Esophagus squamous epithelium (tissue), 5 donors: ENCODE measurements at regions not wholly inside any gene's neighbourhood (a gene's known extent, or its start where the extent isn't known, plus 50 kb on each side); places are given as distances from the start of the nearest gene placed in this dataset.

Experiments used
- DNase-seq: peaks from one replicate; lab custom pipeline; 2025; lab: John Stamatoyannopoulos, UW
- H3K27ac ChIP-seq, 4 donors: fragments of 200-600 bp; sonication (generic); one replicate each; pipeline ENCODE4 v1.5.1; 2016 to 2019; ENCODE audit warnings: mild to moderate bottlenecking in 1 of 4
- H3K27me3 ChIP-seq, 4 donors: fragments of 200-600 bp; sonication (generic); 1 replicate in 3 of 4; 2 replicates in 1 of 4; pipeline versions ENCODE4 v1.5.1 to v1.6.0; 2017 to 2021; ENCODE audit warnings: antibody characterized with exemption in 1 of 4
- H3K36me3 ChIP-seq, 3 donors: fragments of 200-600 bp; sonication (generic); one replicate each; pipeline ENCODE4 v1.5.1; 2016 to 2019
- H3K4me1 ChIP-seq, 3 donors: fragments of 200-600 bp; sonication (generic); one replicate each; pipeline ENCODE4 v1.5.1; 2017 to 2019
- H3K4me3 ChIP-seq, 4 donors: fragments of 200-600 bp; sonication (generic); 1 replicate in 3 of 4; 2 replicates in 1 of 4; pipeline ENCODE4 v1.5.1; 2016 to 2019; ENCODE audit warnings: mild to moderate bottlenecking in 2 of 4, moderate library complexity in 1 of 4
- H3K9me3 ChIP-seq, 3 donors: fragments of 200-600 bp; sonication (generic); one replicate each; pipeline ENCODE4 v1.5.1; 2016 to 2019
- POLR2A ChIP-seq, 4 donors: fragments of 450-650 bp; IDR thresholded peaks; one replicate each; pipeline ENCODE4 v1.6.1; 2017; ENCODE audit warnings: antibody characterized with exemption in 4 of 4, mild to moderate bottlenecking in 4 of 4, moderate library complexity in 3 of 4
- WGBS, 2 donors: methylation state at CpG; one replicate each; pipeline ENCODE4 v1.1.5; 2018; 5-methylcytosine and 5-hydroxymethylcytosine counted together
- intact Hi-C: fragments of 100-400 bp; cut with DNase I; formaldehyde crosslinking; loops from one replicate; pipeline ENCODE4 v1.15.0; 2022
- TF ChIP-seq, protein P1 (sequence below), 6 experiments: fragments of 450-650 bp in 4 of 6; fragments of 200-600 bp in 2 of 6; sonication (generic) in 2 of 6; IDR thresholded peaks; one replicate each; pipeline ENCODE4 v1.5.1; 2016 to 2019; ENCODE audit warnings: antibody characterized with exemption in 6 of 6, mild to moderate bottlenecking in 4 of 6, moderate library complexity in 4 of 6
- donor health status: DM: yes; HTN: yes; CAD: no.

DNA sequence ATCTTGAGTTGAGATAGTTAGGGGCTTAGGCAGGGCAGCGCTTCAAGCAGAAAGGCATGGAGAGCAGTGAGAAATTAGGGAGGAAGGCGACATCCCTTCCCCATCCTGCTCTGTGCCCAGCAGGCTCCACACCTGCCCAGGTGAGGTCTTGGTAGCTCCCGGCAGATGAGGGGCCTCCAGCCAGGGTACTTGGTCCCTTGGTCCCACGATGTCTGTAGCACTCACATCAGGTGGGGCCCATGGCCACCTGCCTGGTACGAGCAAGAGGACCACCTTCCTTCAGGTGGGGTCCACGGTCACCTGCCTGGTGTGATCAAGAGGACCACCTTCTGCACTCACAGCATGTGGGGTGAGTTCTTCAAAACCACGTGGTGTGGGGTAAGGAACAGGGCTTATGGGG is 91.2 kb downstream of the GALR1 start:
- no peak for DNase-seq
- Histone ChIP-seq H3K27me3 (no peaks in the 10 kb centered on the region), H3K9me3 (no peaks in the 10 kb centered on the region), H3K27ac (no peak overlapping the region), H3K36me3 (no peaks in the 10 kb centered on the region), H3K4me1 (no peaks in the 10 kb centered on the region), H3K4me3 (no peak overlapping the region)
- intact Hi-C loops: no loop called here
- WGBS, 2 donors: 75 to 90% methylated on average over 3 to 4 of the region's 7 CpGs
- TF ChIP-seq, protein P1, sequence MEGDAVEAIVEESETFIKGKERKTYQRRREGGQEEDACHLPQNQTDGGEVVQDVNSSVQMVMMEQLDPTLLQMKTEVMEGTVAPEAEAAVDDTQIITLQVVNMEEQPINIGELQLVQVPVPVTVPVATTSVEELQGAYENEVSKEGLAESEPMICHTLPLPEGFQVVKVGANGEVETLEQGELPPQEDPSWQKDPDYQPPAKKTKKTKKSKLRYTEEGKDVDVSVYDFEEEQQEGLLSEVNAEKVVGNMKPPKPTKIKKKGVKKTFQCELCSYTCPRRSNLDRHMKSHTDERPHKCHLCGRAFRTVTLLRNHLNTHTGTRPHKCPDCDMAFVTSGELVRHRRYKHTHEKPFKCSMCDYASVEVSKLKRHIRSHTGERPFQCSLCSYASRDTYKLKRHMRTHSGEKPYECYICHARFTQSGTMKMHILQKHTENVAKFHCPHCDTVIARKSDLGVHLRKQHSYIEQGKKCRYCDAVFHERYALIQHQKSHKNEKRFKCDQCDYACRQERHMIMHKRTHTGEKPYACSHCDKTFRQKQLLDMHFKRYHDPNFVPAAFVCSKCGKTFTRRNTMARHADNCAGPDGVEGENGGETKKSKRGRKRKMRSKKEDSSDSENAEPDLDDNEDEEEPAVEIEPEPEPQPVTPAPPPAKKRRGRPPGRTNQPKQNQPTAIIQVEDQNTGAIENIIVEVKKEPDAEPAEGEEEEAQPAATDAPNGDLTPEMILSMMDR (IDR thresholded peaks at IDR 0.05): no peak
- no peak for TF ChIP-seq POLR2A (IDR thresholded peaks at IDR 0.05)

DNA sequence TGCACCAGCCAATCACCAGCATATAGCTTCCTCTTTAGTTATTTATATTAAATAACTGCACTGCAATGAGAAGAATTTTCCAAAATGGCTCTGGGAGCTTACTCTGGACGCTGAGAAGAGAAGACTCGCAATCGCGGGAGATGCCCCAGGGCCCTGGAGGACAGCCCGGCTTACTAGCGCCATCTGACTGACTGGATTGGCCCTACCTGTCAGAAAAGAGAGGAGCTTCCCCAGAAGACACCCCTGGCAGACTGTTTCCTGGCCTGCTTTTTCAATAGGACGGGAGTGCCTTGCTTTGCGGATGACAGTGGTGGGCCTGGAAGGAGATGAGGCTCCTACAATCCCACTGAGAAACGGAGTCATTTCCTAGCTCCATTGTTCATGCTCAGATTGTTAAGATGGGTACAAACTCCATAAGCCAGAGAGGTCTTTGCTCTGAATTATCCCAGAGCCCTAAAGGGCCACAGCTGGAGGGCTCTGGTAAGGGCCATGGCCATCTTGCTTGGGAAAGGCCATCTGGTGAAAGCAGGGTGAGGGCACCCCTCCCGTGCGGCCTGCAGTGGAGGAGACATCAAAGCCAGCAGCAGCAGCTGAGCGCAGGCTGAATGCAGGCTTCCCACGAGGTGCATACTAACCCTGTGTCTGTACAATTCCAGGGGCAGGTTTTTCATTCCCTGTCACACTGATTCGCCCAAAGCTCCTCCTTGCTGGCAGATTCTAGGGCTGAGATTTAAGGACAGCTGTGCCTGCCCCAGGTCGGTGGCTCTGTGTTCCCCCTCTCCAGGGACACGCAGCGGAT is 92.1 kb downstream of the GALR1 start:
- Histone ChIP-seq H3K27ac (no peak overlapping the region), H3K4me3 (no peak overlapping the region), H3K27me3 (no peaks in the 10 kb centered on the region), H3K9me3 (no peaks in the 10 kb centered on the region), H3K4me1 (no peaks in the 10 kb centered on the region), H3K36me3 (no peaks in the 10 kb centered on the region)
- intact Hi-C loops: no loop called here
- DNase-seq: no peak
- WGBS, 2 donors: 74 to 82% methylated on average over 11 to 14 of the region's 17 CpGs
- no peak for TF ChIP-seq POLR2A (IDR thresholded peaks at IDR 0.05)
- TF ChIP-seq, protein P1 (IDR thresholded peaks at IDR 0.05): no peak

DNA sequence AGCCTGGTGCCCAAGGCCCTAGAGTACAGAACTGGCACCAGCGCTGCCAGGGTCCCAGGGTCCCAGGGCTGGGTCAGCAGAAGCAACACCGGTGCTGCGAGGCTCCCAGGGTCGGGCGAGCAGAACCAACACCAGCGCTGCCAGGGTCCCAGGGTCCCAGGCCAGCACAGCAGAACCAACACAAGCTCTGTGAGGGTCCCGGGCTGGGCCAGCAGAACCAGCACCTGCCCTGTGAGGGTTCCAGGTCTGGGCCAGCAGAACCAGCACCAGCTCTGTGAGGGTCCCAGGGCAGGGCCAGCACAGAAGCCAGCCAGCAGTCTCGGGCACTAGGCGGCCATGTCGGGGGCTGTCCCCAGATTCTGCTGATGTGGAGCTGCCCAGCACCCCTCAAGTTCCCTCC is 93.1 kb downstream of the GALR1 start:
- DNase-seq: no peak
- TF ChIP-seq, protein P1 (IDR thresholded peaks at IDR 0.05): no peak
- no peak for TF ChIP-seq POLR2A (IDR thresholded peaks at IDR 0.05)
- H3K27me3 ChIP-seq: no peaks in the 10 kb centered on the region
- no CpG with 5 or more reads among the region's 10 CpGs for WGBS, 2 donors
- intact Hi-C loops: no loop called here
- no peak overlapping the region for H3K27ac ChIP-seq
- H3K4me3 ChIP-seq: no peak overlapping the region
- H3K4me1 ChIP-seq: no peaks in the 10 kb centered on the region
- H3K9me3 ChIP-seq: no peaks in the 10 kb centered on the region
- no peaks in the 10 kb centered on the region for H3K36me3 ChIP-seq

DNA sequence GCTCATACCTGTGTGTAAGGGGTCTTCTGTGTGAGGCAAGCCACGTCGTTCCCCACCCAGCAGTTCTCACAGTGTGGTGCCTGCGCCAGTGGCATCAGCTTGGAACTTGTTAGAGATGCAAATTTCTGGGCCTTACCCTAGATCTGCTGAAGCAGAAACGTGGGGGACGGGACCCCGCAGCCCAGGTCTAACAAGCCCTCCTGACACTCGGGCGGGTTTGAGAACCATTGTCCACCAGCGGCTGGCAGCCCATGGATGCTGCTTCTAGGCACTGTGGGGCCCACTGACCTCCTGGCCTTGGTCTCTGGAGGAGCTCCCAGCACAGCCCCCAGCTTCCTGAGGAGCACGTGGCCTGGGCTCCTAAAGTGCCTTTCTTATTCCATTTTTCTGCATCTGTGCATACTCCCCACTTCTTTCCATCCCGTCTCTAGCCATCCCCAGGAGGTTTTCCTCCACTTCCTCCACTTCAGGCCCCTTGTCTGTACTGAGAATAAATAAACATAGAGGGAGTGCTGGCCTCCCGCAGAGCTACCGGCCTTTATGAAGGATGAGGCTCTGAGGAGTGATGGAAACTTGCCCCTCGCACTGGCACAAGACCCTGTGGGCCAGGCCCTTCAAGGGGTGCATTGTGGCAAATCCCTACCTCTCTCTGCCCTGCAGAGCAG is 94.3 kb downstream of the GALR1 start:
- Histone ChIP-seq H3K4me1 (no peaks in the 10 kb centered on the region), H3K36me3 (no peaks in the 10 kb centered on the region), H3K4me3 (no peak overlapping the region), H3K9me3 (no peaks in the 10 kb centered on the region), H3K27ac (no peak overlapping the region), H3K27me3 (no peaks in the 10 kb centered on the region)
- TF ChIP-seq, protein P1 (IDR thresholded peaks at IDR 0.05): no peak
- DNase-seq: no peak
- 53 to 54% methylated on average over 6 to 9 of the region's 14 CpGs for WGBS, 2 donors
- intact Hi-C loops: no loop called here

DNA sequence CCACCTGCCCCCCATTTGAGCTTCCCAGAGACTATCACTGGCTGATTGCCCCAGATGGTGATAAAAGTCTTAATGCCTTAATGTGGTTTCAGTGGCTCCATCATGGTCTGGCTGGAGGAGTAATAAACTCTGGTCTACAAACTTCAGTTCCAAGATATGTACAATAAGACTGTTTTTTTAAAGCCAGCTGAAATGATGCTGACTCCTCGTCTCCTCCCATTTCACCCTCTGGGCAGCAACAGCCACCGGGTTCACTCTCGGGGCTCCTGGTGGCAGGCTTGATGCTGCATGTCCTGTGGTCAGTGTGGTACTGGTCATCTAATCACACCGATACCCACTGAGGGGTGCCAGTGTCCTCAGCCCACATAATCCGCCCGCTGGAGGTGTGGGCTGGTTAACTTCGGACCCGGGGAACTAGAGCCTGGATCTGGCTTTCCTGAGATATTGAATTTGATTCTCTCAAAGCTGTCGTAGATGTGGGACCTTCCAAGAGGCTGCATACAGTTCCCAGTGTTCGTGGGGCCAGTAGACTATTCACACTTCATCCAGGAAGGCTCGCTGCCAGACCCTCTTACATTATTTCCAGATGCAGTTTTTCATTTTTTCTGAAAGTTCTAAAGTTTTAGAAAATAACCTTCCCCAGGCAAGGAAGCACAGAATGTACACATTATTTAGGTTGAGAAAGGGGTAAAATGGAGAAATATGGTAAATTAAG is 95.3 kb downstream of the GALR1 start:
- intact Hi-C loops: no loop called here
- H3K27ac ChIP-seq: no peak overlapping the region
- H3K4me3 ChIP-seq: no peak overlapping the region
- 61 to 69% methylated on average over 6 to 7 of the region's 11 CpGs for WGBS, 2 donors
- no peaks in the 10 kb centered on the region for H3K4me1 ChIP-seq
- TF ChIP-seq, protein P1 (IDR thresholded peaks at IDR 0.05): no peak
- TF ChIP-seq POLR2A (IDR thresholded peaks at IDR 0.05): no peak
- no peaks in the 10 kb centered on the region for H3K9me3 ChIP-seq
- H3K36me3 ChIP-seq: no peaks in the 10 kb centered on the region
- no peak for DNase-seq
- H3K27me3 ChIP-seq: no peaks in the 10 kb centered on the region
